ENCODE measurements at regions not wholly inside any gene's neighbourhood (a gene's known extent, or its start where the extent isn't known, plus 50 kb on each side); places are given as distances from the start of the nearest gene placed in this dataset.
A peak's percentile ranks its signal among the peaks of the same experiment; 100 is the strongest.

- CTCF ChIA-PET, result no interaction called here
- DNase-seq (ENCODE audit: unreplicated experiment), result peak; percentile 9
- POLR2A ChIA-PET, result interaction anchor here (0.6 kb wide), 1 partner anchor 1146 kb away, joined by 3 read pairs; no protein-coding TSS in a partner anchor
- no peak overlapping the region for H3K27ac Mint-ChIP-seq (ENCODE audit: low read depth, unreplicated experiment)
- intact Hi-C loops (cut with micrococcal nuclease), result no loop called here
- H3K27me3 Mint-ChIP-seq (ENCODE audit: insufficient read depth, unreplicated experiment), result no peaks in the 10 kb centered on the region
- TF ChIP-seq CTCF (IDR thresholded peaks at IDR 0.05; ENCODE audit: unreplicated experiment), result no peak
- H3K4me3 Mint-ChIP-seq (ENCODE audit: unreplicated experiment), result no peak overlapping the region
- H3K36me3 Mint-ChIP-seq (ENCODE audit: insufficient read depth, unreplicated experiment), result no peaks in the 10 kb centered on the region
- BruUV-seq (replicated peaks), result no TSS peak
- H3K9me3 Mint-ChIP-seq (ENCODE audit: unreplicated experiment), result peaks cover 15% of the 10 kb centered on the region
- H3K4me1 Mint-ChIP-seq (ENCODE audit: insufficient read depth, unreplicated experiment), result peaks cover 31% of the 10 kb centered on the region
These were observed 193.9 kb upstream of the SOX9 start for GRCh38 chr17:71926746-71927398.

DNA sequence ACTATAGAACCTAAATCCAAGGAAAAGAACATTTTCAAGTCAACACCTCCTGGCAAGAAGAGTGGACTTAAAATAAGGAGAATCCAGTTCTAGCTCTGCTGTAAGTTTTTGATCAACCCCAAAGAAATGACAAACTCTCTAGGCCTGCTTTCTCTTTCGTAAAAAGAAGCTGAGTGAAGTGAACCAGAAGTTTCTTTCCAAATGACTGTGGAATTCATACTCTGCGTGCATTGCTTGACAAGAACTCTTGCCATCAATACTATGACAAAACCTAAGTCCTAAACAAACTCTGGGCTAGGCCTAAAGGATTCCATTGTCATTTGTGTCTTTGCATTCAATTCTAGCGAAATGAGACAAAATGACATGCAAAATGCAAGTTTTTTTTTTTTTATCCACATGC, 187.5 kb upstream of the SOX9 start:
- Mint-ChIP-seq H3K9me3 (ENCODE audit: unreplicated experiment) (peaks cover 7% of the 10 kb centered on the region), H3K27ac (ENCODE audit: low read depth, unreplicated experiment) (no peak overlapping the region), H3K27me3 (ENCODE audit: insufficient read depth, unreplicated experiment) (no peaks in the 10 kb centered on the region), H3K4me3 (ENCODE audit: unreplicated experiment) (no peak overlapping the region), H3K4me1 (ENCODE audit: insufficient read depth, unreplicated experiment) (no peaks in the 10 kb centered on the region), H3K36me3 (ENCODE audit: insufficient read depth, unreplicated experiment) (no peaks in the 10 kb centered on the region)
- intact Hi-C loops (cut with micrococcal nuclease), result no loop called here
- CTCF ChIA-PET, result interaction anchor here (0.7 kb wide), 1 partner anchor 685 kb away, joined by 6 read pairs; no protein-coding TSS in a partner anchor
- BruUV-seq (replicated peaks), result no TSS peak
- no peak for DNase-seq (ENCODE audit: unreplicated experiment)
- POLR2A ChIA-PET, result no interaction called here
- TF ChIP-seq CTCF (IDR thresholded peaks at IDR 0.05; ENCODE audit: unreplicated experiment), result no peak

DNA sequence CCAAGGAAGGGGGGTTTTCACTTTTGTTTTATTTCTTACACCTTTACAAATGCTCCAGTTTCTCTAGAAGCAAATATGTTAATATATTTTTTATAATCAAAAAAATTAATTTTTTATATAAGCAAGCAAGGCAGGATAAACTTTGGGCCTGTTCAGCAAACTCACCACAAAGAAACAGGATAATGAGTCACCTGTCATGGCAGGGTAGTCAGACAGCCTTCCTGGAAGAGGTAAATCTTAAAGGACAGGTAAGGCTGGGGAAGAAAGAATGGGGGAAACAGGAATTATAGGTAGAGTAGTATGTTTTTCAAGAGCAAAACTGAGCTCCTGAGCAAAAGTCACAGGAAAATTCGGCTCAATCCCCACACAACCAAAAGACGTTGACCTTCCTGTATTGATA, 186.3 kb upstream of the SOX9 start:
- DNase-seq (ENCODE audit: unreplicated experiment), result no peak

DNA sequence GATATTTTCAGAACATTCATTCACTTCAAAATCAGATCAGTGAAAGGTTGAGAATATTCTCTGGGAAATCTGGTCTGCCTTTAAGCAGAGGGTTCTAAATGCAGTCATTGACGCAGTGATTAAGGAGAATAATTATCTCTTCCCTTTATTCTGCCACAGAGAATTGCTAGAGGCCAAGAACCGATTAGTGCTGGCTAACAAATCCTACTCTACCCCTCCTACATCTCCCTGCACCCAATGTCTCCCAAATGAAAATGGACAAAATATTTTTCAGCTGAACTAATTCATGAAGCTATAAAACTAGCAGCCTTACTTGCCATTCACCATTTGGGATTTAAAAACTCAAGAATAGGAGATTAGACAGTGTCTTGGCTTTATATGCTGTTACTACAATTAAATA, 185.5 kb upstream of the SOX9 start:
- H3K4me3 Mint-ChIP-seq (ENCODE audit: unreplicated experiment), result no peak overlapping the region
- H3K9me3 Mint-ChIP-seq (ENCODE audit: unreplicated experiment), result peaks cover 7% of the 10 kb centered on the region
- ChIA-PET POLR2A (no interaction called here), CTCF (no interaction called here)
- H3K4me1 Mint-ChIP-seq (ENCODE audit: insufficient read depth, unreplicated experiment), result no peaks in the 10 kb centered on the region
- DNase-seq (ENCODE audit: unreplicated experiment), result no peak
- H3K27ac Mint-ChIP-seq (ENCODE audit: low read depth, unreplicated experiment), result no peak overlapping the region
- no peaks in the 10 kb centered on the region for H3K36me3 Mint-ChIP-seq (ENCODE audit: insufficient read depth, unreplicated experiment)
- intact Hi-C loops (cut with micrococcal nuclease), result no loop called here
- no peak for TF ChIP-seq CTCF (IDR thresholded peaks at IDR 0.05; ENCODE audit: unreplicated experiment)
- no TSS peak for BruUV-seq (replicated peaks)
- no peaks in the 10 kb centered on the region for H3K27me3 Mint-ChIP-seq (ENCODE audit: insufficient read depth, unreplicated experiment)

More for the DNA sequence above, 186.3 kb upstream of the SOX9 start:
- no peaks in the 10 kb centered on the region for H3K36me3 Mint-ChIP-seq (ENCODE audit: insufficient read depth, unreplicated experiment)
- CTCF ChIA-PET, result no interaction called here
- H3K9me3 Mint-ChIP-seq (ENCODE audit: unreplicated experiment), result peaks cover 7% of the 10 kb centered on the region
- no peaks in the 10 kb centered on the region for H3K27me3 Mint-ChIP-seq (ENCODE audit: insufficient read depth, unreplicated experiment)
- H3K4me1 Mint-ChIP-seq (ENCODE audit: insufficient read depth, unreplicated experiment), result no peaks in the 10 kb centered on the region
- H3K27ac Mint-ChIP-seq (ENCODE audit: low read depth, unreplicated experiment), result no peak overlapping the region
- TF ChIP-seq CTCF (IDR thresholded peaks at IDR 0.05; ENCODE audit: unreplicated experiment), result no peak
- no peak overlapping the region for H3K4me3 Mint-ChIP-seq (ENCODE audit: unreplicated experiment)
- no TSS peak for BruUV-seq (replicated peaks)
- intact Hi-C loops (cut with micrococcal nuclease), result no loop called here
- POLR2A ChIA-PET, result no interaction called here

Measured in MCF 10A (cell line).